GM21515 (cell line): ENCODE measurements at regions not wholly inside any gene's neighbourhood (a gene's known extent, or its start where the extent isn't known, plus 50 kb on each side); places are given as distances from the start of the nearest gene placed in this dataset.
"Not testable (repeated sequence)": the region's sequence is repeated elsewhere in the genome, so short reads cannot be mapped to it uniquely, and the experiment has no call there.

Experiments
- ATAC-seq: cut with Tn5 transposase; IDR thresholded peaks from one replicate; pipeline ENCODE4 v1.9.1; 2021; ENCODE audit not compliant: unreplicated experiment

DNA sequence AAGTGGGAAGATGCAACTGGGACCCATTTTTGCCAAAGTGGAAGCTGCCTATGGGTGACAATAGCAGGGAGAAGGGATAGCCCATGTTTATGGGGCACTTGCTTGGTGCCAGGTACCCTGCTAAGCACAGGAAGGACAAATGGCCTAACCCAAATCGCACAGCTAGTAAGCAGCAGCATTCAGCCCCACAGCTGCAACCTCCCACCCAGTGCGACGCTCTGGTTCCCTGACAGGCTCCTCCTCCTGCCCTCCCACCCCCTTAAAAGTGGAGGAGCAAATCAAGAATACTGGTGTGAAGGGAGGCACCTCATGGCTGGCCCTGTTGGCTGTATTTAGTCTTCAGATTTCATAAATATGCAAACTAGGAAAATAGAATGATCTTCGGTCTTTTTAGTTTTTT, 76.2 kb downstream of the RIN2 start:
- ATAC-seq: no peak

DNA sequence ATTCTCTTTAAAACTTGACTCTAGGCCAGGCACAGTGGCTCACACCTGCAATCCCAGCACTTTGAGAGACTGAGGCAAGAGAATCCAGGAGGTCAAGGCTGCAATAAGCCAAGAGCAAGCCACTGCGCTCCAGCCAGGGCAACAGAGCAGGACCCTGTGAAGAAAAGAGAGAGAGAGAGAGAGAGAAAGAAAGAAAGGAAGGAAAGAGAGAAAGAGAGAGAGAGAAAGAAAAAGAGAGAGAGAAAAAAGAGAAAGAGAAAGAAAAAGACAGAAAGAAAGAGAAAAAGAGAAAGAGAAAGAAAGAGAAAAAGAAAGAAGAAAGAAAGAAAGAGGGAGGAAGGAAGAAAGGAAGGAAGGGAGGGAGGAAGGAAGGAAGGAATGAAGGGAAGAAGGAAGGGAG, 76.7 kb downstream of the RIN2 start:
- no peak for ATAC-seq

DNA sequence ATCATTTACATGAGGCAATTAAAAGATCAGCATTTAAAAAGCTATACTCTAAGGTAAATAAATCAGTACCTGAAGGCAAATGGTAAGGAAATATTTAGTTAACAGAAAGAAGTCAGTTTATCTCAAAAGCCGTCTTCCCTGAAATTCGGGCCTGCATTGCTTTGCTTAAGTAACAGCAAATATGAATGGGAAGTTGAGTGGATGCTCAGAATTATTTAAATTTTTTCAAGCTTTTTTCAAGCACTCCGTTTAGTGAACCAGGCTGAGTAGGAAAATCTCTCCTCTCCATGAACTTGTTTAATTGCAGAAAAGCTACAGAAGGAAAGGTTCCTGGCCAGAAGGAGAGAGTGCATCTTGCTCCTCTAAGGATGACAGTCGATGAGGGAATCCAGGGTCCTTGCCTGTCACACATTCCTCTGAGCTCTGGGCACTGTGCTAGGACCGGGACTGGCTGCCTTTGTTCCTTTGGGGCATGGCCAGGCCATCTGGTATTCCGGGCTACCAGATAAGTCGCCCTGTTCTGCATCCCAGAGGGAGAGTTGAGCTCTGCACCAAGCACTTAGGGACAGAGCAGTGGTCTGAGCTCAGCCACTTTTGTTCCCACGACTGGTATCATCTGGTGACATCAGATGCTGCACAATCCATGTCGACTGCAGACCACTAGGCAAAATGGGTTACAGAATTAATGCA, 77.6 kb downstream of the RIN2 start:
- no peak for ATAC-seq

DNA sequence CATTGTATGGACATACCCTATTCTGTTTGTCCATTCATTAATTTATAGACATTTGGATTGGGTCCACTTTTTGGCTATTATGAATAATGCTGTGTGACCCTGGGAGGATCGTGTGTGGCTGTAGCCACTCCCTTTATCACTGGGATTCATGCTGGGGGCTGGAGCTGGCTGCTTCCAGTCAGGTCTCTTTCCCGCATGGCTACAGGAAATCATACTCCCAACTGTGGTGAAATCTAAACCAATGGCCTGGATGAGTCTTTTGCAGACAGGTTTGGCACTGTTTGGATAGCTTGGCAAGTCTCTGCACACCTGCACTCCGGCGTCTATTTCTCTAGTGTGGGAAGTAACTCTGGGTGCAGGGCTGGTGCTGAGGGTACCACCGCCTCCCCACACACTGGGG, 80.4 kb downstream of the RIN2 start:
- no peak for ATAC-seq

DNA sequence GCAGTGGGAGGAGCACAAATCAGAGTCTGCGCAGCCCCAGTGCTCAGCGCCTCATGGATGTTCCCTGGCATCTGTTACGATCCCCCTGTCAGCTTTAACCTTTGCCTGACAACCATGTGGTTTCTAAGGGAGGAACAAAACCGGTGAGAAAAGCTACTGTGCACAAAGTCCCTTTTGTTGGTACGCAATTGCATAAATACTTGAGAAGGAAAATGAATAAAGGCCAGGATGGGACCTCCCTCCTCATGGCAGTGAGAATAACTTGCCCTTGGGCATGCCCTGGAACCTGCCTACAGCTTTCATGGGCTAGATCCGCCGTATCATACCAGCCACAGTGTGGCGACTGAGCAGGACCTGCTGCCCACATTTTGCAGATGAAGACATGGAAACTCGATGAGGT, 81.0 kb downstream of the RIN2 start:
- no peak for ATAC-seq

DNA sequence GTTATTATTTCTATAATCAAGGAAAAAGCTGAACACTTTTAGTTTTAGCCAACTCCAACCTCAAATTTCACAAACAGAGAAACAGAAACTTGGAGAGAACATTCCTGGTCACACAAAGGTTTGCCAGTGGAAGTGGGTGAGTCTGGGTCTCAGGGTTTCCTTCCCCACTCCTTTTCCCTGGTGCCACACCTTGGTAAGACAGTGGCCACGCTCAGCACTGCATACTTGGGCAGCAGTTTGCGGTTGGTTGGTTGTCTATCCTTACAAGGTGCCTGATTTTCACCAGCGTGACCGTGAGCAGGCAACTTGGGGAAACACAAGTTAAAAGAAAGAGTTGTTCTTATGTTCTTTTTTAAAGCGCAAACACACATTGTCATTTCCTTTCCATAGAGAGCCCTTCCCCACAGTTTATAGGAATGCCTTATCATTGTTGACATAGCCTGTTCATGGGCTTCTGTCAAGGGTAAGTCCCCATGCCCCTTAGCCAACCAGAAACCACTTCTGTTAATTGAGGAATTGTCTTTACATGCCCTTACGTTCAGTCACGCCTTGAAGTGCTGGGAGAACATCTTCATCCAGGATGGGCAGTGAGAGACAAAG, 82.2 kb downstream of the RIN2 start:
- no peak for ATAC-seq

DNA sequence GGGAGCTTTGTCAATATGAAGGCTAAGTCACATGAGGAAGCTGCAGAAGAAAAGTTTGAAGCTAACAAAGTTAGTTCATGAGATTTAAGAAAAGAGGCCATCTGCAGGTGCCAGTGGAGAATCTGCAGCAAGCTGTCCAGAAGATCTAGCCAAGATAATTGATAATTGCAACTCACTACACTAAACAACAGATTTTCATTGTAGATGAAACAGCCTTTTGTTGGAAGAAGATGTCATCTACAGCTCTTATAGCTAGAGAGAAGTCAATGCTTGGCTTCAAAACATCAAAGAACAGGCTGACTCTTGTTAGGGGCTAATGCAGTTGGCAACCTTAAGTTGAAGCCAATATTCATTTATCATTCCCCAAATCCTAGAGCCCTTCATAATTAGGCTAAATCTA, 83.7 kb downstream of the RIN2 start:
- no peak for ATAC-seq

DNA sequence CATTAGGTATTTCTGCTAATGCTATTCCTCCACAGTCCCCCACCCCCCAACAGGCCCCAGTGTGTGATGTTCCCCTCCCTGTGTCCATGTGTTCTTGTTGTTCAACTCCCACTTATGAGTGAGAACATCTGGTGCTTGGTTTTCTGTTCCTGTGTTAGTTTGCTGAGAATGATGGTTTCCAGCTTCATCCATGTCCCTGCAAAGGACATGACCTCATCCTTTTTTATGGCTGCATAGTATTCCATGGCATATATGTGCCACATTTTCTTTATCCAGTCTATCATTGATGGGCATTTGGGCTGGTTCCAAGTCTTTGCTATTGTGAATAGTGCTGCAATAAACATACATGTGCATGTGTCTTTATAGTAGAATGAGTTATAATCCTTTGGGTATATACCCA, 86.8 kb downstream of the RIN2 start:
- not testable (repeated sequence) for ATAC-seq

DNA sequence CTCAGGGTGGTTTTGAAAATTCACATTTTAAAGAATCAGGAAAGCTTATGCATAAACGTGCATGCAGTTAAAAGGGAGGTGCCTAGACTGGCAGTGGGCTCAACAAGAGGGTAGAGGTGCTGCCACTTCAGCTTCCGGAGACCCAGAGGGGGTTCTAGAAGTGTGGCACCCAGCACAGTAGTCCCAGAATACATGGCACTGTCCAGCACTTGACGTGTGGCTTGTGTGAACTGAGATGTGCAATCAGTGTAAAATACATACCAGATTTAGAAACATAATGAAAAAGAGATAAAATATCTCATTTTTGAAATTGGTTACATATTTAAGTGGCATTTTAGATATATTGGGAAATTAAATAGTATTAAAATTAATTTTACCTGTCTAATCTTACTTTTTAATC, 89.3 kb downstream of the RIN2 start:
- ATAC-seq: no peak

DNA sequence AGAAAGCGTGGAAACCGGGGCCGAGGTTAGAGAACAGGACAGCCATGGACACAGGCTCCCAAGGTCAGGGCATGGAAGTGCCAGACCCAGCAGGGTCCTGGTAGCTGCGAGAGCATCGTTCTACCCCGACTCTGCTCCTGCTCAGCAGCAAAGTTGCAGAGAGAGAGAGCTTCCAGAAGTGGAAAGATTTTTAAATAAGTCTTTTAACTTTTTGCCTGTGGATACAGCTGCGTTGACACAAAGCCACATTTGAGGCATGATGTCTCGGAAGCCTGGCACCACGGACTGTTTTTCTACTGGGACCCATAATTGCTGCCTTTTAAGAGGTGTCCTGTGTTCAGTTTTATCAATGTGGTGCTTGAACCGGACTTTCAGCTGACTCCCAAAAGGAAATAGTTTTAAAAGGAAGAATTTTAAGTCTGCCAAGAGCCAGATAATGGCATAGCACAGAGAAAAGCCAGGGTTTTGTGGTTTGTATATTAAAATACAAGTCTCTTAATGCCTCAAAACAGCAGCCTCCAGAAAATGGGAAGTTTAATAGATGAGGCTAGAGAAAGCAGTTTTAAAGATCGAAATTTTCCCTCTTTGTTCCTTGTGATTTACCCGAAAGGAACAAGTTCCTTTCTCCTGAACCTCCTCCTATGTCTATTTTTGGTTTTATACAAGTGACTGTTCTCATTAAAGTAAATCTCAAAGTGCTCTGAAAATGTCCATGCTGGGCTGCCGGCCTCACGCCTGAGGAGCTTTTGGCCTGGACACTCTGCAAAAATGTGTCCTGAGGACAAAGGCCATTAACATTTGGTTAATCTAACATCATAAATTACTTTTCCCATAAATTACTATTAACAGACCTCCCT, 91.5 kb downstream of the RIN2 start:
- ATAC-seq: no peak

DNA sequence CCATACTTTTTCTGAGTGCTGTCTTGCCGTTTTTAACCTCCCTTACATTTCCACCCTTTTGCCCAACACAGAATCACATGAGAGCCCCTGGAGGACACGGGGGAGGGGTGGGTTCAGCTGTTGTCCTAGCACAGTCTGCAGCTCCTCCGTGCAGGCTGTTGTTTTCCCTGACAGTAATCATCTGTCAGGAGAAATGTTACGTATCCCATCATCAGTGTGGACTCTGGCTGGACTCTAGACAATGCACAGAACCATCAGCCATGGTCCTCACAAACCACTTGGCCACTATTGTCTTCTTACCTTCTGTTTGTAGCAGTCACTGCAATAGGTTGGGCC, 92.1 kb downstream of the RIN2 start:
- ATAC-seq: no peak

DNA sequence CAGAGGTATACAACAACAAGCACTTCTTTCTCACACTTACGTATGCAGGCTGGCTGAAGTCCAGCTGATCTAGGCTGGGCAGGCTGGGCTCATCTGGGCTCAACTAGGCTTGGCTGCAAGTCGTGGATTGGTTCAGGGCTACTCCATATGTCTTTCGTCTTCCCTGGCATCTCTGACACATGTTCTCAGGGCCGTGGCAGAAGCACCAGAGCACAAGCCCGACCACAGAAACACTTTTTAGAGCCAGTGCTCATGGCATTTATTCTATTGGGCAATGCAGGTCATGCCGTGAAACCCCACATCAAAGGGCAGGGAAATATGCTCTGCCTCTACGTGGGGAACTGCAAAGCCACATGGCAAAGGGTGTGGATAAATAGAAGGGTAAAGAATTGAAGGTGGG, 93.8 kb downstream of the RIN2 start:
- no peak for ATAC-seq

DNA sequence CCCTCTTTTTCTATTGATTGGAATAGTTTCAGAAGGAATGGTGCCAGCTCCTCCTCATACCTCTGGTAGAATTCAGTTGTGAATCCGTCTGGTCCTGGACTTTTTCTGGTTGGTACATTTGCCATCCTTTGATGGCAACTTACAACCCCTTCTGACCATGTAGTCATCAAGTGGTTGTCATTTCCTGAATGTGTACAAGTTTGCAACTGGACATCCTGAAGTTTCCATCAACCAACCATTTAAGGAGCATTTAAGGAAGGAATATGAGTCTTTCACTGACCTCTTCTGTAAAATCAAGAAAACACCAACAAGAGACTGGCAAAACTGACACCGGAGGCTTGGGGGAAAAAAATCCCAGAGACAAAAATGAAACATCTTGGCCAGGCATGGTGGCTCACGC, 97.4 kb downstream of the RIN2 start:
- ATAC-seq: no peak

DNA sequence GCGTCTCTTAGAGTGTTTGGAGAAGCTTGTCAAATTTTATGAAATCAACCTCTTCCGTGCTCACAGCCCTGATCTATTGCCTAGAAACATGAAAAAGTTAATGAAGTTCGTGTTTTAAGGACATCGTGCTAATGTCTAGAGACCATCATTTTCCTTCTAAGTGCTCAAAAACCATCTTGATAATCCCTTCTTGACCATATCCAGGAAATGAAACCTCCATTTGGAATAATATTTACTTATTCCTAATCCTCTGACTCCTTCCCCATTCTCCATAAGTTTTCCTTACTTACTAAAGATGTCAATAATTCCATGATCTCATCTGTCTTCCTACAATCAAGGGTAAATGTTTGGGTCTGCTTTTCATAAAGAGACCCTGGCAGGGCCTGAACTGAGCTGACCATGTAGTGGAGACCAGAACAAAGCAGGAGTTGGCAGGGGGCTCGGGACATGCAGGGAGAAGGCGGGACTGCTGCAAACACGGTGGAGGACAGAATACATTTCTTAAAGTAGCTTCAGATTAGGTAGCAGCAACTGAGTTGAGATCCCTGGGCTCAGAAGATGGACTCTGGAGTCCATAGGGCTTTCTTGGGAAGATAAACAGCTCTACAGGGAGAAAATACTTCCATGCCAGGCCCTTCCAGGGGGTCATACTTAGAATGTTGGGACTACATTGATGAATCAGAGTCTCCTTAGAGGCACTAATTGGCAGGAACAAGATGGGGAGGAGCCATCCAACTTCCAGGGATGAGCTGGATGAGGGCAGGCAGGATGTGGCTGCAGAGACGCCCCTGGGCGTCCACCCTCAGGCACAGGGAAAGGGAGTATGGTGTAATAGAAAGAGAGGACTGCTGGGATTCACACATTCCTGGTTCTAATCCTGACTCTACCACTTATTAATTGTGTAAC, 100.7 kb downstream of the RIN2 start:
- no peak for ATAC-seq

DNA sequence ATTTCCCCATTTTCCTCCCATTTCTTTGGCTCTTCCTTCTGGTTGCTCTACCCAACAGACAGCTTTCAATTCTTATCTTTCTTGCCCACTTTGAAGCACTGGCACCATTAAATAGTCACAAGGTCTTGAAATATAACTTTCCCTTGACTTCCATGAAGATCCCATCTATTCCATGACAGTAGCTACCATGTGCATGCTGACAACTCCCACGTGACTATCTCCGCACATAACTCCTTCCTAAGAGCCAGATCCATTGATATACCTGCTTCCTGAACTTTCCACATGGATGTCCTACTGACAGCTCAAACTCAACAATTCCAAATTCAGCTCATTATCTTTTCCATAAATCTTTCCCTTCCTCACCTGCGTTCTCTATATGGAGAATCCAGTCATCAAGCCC, 101.4 kb downstream of the RIN2 start:
- no peak for ATAC-seq

DNA sequence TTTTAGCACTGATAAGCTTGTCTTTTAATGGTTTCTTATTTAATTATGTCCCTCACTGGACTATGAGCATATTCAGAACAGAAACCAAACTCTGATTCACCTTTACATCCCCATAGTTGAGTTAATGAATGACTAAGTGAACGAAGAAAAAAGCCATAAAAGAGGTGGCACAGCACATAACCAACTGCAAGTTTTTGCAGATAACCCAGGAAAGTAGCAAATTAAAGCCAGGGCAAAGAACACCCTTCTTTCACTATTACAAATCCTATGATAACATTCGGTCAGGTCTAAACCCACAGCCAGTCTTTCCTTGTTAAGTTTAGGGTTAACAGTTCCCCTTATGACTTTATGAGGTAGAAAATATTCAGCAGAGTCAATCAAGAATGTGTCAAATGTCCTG, 102.7 kb downstream of the RIN2 start:
- ATAC-seq: no peak

DNA sequence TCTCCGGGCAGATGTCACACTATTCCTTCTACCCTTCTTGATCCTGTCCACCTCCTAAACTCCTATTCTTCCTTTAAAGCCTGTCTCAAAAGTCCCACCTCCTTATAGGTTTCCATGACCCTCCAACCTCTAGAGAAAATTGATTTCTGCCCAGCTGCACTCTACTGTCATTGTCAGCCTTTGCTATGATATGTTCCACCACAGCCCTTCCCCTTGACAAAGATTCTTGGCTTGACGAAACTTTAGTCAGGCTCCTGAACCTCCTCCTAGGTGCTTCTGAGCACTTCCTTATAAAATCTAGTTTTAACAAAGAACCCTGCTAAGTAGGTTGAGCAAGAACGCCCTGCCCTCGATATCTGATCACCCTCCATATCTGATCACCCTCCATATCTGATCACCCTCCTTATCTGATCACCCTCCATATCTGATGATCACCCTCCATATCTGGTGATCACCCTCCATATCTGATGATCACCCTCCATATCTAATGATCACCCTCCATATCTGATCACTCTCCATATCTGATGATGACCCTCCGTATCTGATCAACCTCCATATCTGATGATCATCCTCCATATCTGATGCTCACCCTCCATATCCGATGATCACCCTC, 103.2 kb downstream of the RIN2 start:
- ATAC-seq: no peak

DNA sequence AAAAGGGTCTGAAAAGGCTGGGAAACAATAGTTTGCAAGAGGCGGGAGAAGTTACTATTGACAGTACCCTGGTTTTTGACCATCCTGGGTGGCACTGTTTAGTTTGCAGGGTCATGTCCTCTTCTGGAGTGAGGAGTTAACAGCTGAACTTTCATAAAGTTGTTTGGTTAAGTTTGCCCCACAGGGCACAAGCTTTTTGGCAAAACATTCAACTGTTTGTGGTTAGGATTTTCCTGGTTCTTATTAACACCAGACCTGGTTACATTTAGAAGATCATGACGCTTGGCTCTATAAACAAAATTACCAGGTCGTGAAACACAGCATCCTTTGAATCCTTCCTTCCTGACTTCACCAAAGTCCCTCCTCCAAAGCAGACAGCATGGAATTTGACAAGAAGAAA, 106.1 kb downstream of the RIN2 start:
- ATAC-seq: no peak

DNA sequence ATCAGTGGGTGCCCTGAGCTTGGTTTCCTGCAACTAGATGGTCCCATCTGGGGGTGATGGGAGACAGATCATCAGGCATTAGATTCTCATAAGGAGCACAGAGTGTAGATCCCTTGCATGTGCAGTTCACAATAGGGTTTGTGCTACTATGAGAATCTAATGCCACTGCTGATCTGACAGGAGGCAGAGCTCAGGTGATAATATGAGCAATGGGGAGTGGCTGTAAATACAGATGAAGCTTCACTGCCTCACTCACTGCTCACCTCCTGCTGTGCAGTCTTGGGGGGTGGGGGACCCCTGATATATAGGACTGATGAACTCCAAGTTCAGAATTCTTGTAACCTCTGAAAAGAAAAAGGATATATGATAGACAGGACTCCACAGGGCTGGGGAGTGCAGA, 108.0 kb downstream of the RIN2 start:
- no peak for ATAC-seq

DNA sequence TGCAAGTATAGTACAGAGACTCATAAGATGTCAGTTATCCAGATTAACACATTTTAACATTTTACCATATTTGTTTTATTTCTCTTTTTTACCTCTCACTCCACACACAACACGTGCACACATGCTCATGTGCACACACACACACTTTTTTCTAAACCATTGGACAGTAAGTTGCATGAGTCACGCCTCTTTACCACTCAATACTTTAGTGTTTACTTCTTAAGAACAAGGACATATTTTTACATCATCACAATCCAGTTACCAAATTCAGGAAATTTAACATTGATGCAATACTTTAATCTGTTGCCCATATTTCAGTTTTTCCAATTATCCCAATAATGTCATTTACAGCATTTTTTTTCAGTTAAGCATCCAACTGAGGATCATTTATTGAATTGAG, 109.0 kb downstream of the RIN2 start:
- no peak for ATAC-seq

DNA sequence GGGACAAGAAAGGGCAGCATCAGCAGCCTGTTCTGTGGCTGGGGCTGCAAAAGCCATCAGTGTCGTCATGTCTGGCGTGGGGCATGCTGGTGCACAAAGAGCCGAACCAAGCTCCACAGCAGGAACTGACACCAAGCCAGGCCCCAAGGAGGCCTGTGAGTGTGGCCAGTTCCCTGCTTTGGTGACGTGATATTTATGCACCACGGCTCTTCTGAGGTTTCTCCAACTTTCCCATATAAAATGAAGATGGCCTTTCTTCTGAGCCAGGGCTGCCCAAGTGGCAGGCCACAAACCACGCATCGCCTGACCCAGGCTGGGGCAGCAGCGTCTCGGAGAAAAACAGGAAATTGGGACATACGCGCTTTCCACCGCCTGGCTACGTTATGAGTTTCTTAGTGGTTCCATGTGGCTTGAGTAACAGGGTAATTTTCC, 109.9 kb downstream of the RIN2 start:
- ATAC-seq: no peak
